ENCODE measurements at regions not wholly inside any gene's neighbourhood (a gene's known extent, or its start where the extent isn't known, plus 50 kb on each side); places are given as distances from the start of the nearest gene placed in this dataset.
A peak's percentile ranks its signal among the peaks of the same experiment; 100 is the strongest.

GRCh38 chr6:40131675-40132074 lies 197.4 kb upstream of the MOCS1 start:
- Histone ChIP-seq H3K27ac (no peak overlapping the region), H3K36me3 (no peaks in the 10 kb centered on the region), H3K27me3 (no peaks in the 10 kb centered on the region), H3K9me3 (no peaks in the 10 kb centered on the region), H3K4me1 (no peaks in the 10 kb centered on the region), H3K4me3 (no peak overlapping the region)
- ATAC-seq (peak in 1 of 4 donors; percentile 42), DNase-seq (no peak)
- WGBS (ENCODE audit: insufficient coverage, low coverage, low lambda C conversion rate, missing lambda C conversion rate): 45% methylated on average over 2 of the region's 2 CpGs
- no peak for TF ChIP-seq POLR2A (IDR thresholded peaks at IDR 0.05)
- TF ChIP-seq, protein P1, sequence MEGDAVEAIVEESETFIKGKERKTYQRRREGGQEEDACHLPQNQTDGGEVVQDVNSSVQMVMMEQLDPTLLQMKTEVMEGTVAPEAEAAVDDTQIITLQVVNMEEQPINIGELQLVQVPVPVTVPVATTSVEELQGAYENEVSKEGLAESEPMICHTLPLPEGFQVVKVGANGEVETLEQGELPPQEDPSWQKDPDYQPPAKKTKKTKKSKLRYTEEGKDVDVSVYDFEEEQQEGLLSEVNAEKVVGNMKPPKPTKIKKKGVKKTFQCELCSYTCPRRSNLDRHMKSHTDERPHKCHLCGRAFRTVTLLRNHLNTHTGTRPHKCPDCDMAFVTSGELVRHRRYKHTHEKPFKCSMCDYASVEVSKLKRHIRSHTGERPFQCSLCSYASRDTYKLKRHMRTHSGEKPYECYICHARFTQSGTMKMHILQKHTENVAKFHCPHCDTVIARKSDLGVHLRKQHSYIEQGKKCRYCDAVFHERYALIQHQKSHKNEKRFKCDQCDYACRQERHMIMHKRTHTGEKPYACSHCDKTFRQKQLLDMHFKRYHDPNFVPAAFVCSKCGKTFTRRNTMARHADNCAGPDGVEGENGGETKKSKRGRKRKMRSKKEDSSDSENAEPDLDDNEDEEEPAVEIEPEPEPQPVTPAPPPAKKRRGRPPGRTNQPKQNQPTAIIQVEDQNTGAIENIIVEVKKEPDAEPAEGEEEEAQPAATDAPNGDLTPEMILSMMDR (IDR thresholded peaks at IDR 0.05): no peak
- intact Hi-C loops (cut with DNase I): no loop called here

DNA sequence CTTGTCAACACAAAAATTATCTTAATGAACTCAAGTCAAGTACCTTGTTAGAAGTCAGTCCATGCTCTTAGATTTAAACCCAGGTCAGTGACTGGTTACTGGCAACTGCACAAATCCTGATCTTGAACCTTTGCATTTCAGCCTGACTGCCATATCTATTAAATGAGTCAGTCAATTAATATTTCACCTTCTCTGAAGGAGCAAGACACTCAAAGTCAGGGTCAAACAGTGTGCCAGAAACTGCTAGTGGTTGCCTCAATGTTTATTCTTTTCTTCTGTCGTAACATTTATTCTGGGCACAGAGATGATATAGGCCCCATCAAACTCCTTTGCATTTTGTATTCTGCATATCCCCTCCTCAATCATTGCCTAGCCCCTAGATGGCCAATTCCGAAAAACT lies 193.9 kb upstream of the MOCS1 start:
- Histone ChIP-seq H3K36me3 (no peaks in the 10 kb centered on the region), H3K27me3 (no peaks in the 10 kb centered on the region), H3K4me1 (no peaks in the 10 kb centered on the region), H3K27ac (no peak overlapping the region), H3K4me3 (no peak overlapping the region), H3K9me3 (no peaks in the 10 kb centered on the region)
- 59% methylated on average over 2 of the region's 2 CpGs for WGBS (ENCODE audit: insufficient coverage, low coverage, low lambda C conversion rate, missing lambda C conversion rate)
- intact Hi-C loops (cut with DNase I): no loop called here
- TF ChIP-seq POLR2A (IDR thresholded peaks at IDR 0.05): no peak
- TF ChIP-seq, protein P1 (IDR thresholded peaks at IDR 0.05): no peak
- DNase-seq (no peak), ATAC-seq (no peak)

- Histone ChIP-seq H3K9me3 (no peaks in the 10 kb centered on the region), H3K27me3 (no peaks in the 10 kb centered on the region), H3K36me3 (no peaks in the 10 kb centered on the region), H3K4me1 (no peaks in the 10 kb centered on the region), H3K27ac (no peak overlapping the region), H3K4me3 (no peak overlapping the region)
- WGBS (ENCODE audit: insufficient coverage, low coverage, low lambda C conversion rate, missing lambda C conversion rate): 74% methylated on average over 3 of the region's 3 CpGs
- no peak for DNase-seq
- no peak for TF ChIP-seq POLR2A (IDR thresholded peaks at IDR 0.05)
- TF ChIP-seq, protein P1 (IDR thresholded peaks at IDR 0.05): no peak
- intact Hi-C loops (cut with DNase I): no loop called here
- no peak for ATAC-seq
Observed at GRCh38 chr6:40125680-40126394, 191.6 kb upstream of the MOCS1 start.

DNA sequence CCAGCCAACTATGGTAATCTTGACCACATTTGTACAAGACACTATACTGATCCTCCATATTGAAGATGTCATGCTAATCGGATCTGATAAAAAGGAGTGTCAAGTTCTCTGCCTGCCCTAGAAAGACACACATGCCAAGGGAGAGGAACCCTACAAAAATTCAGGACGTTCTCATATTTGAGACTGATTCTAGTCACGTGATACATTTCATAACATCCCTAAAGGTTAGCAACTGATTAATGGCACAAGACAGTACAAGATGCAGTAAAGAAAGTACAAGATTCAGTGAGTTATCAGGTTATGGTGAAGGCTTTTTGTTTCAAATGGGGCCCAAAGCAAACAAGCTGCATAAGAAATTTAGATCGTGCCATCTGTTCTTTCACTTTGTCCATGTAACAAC lies 190.7 kb upstream of the MOCS1 start:
- Histone ChIP-seq H3K27ac (no peak overlapping the region), H3K36me3 (no peaks in the 10 kb centered on the region), H3K4me3 (no peak overlapping the region), H3K9me3 (no peaks in the 10 kb centered on the region), H3K27me3 (no peaks in the 10 kb centered on the region), H3K4me1 (no peaks in the 10 kb centered on the region)
- TF ChIP-seq, protein P1 (IDR thresholded peaks at IDR 0.05): no peak
- no peak for TF ChIP-seq POLR2A (IDR thresholded peaks at IDR 0.05)
- no peak for DNase-seq
- intact Hi-C loops (cut with DNase I): no loop called here
- 71% methylated on average over 4 of the region's 4 CpGs for WGBS (ENCODE audit: insufficient coverage, low coverage, low lambda C conversion rate, missing lambda C conversion rate)
- no peak for ATAC-seq

All from right lobe of liver (tissue), 6 donors.